Activated effector memory CD4-positive, alpha-beta T cell treated with anti-CD3 and anti-CD28 coated beads, Interleukin-2, amount 50 U/mL, for 16 hours (primary cell): ENCODE measurements at regions not wholly inside any gene's neighbourhood (a gene's known extent, or its start where the extent isn't known, plus 50 kb on each side); places are given as distances from the start of the nearest gene placed in this dataset.
"Not testable (repeated sequence)": the region's sequence is repeated elsewhere in the genome, so short reads cannot be mapped to it uniquely, and the experiment has no call there.

ENCODE experiments used
- DNase-seq: peaks from one replicate; pipeline ENCODE4 v3.0.0-alpha.2; 2020

DNA sequence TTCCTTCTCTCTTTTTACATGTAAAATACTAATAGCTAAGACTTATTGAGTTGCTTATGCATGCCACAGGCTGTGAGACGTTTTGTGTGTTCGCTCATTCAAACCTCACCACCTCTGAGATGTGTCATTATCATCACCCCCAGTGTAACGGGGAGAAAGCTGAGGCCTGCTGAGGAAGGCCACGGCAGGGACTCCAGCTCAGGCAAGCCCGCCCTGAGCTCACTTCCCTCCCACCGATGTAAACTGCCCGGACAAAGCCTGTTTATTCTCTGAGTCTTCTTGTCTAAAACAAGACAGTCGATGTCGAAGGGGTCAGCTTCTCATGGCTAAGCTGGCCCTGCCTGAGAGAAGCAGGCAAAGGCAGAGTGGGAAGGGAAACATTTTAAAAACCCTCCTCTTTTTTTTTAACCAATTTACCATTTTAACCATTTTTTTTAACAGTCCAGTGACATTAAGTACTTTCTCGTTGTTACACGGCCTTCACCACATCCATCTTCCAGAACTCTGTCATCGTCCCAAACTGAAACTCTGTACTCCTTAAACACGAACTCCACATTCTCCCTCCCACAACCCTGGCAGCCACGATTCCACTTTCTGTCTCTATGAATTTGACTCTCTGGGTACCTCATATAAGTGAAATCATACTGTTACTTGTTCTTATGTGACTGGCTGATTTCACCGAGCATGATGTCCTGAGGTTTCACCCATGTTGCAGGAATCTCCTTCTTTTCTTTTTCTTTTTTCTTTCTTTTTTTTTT, 204.8 kb upstream of the GALNT2 start:
- DNase-seq, result no peak

DNA sequence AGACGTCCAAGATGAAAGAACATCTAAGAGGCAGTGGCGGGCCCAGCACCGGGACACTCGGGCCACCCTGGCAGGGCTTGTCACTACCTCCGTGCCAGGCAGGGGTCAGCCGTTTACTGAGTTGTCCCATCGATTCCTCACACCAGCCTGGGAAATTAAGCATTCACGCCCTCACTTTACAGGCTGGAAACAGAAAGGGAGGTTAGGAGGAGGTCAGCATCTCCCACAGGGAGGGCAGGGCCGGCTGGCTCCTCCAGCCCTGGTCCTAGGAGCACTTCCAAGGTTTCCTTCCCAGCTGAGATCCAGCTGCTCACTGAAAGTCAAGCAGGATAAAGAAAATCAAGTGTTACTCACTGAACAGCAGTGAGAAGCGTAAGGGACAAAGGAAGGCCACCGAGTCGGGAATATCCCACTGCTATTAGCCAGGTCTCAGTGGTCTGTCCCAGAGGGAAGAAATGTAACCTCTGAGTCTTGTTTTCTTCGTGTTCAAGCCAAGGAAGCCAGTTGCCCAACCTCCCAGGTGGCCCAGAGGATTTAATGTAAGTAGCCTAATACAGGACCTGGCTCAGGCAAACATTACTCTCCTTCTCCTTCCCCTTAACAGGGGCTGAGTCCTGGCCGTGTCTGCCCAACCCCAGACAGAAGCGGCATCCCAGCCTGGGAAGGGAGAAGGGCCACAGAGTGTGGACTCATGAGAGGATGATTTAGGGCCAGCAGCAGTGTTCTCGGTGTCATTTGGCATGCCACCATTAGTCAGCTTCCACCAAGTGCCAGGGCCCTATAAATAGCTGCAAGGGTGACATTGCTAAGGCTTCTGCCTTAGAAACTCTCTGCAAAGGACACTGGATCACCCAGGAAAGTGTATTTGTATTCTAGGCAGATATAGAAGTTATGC, 203.1 kb upstream of the GALNT2 start:
- no peak for DNase-seq

DNA sequence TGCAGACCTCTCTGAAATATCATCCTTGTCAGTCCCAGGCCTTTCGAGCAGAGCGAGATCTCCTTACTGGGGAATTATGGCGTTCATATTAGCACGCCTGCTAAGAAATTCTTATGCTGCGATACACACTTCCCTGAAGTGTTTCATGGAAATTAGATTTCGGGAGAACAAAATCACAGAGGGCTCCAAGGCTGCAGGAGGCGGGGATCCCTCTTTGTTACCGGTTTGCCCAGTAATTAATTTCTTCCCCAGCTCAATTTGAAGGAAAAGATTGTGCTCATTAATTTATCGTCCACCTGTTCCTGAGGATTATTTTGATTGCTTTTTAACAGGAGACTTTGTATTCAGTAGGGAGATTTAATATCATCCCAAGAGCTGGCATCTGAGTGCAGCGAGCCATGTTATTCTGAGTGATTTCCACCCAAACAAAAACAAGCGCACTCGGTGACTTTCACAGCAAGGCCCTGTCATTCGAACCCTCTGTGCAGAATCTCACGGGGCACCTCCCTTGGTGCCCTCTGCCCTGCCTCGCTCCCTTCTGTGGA, 202.3 kb upstream of the GALNT2 start:
- DNase-seq, result no peak

DNA sequence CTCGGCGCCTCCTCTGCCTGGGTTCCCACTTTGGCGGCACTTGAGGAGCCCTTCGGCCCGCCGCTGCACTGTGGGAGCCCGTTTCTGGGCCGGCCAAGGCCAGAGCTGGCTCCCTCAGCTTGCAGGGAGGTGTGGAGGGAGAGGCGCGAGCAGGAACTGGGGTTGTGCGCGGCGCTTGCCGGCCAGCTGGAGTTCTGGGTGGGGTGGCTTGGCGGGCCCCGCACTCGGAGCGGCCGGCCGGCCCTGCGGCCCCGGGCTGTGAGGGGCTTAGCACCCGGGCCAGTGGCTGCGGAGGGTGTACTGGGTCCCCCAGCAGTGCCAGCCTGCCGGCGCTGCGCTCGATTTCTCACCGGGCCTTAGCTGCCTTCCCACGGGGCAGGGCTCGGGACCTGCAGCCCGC, 201.7 kb upstream of the GALNT2 start:
- not testable (repeated sequence) for DNase-seq

DNA sequence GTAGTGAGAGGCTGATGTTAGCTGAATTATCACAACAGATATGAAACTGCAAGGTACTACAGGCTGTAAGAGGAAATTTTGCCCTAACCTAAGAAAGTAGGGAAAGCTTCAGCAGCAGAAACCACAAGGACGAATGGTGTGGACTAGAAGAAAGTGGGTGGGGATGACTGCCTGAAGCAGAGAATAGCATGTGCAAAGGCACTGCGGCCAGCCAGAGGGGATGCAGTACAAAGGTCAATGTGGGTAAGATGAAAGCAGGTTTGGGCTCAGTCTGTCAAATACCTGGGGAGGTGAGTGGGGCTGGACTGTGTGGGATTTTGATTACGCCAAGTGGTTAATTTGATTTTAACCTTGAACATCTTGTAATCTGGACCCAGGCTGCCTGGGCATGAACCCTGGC, 199.3 kb upstream of the GALNT2 start:
- no peak for DNase-seq

DNA sequence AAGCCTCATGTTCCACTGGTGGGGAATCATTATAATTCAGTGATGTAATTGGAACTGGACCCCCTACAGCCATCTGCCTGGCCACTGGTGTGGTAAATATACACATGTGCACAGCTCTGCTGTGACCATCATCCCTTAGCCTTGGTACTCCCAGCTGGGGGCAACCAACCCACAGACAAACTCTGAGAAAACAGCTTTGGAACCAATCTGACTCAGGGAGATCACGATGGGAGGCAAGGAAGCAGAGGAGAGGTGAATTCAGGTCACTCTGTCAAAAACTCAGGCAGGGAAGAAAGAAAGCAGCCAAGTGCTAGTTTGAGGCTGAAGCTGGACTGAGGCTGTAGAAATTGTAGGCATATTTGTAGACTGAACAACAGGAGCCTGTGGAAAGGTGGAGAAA, 197.8 kb upstream of the GALNT2 start:
- no peak for DNase-seq

DNA sequence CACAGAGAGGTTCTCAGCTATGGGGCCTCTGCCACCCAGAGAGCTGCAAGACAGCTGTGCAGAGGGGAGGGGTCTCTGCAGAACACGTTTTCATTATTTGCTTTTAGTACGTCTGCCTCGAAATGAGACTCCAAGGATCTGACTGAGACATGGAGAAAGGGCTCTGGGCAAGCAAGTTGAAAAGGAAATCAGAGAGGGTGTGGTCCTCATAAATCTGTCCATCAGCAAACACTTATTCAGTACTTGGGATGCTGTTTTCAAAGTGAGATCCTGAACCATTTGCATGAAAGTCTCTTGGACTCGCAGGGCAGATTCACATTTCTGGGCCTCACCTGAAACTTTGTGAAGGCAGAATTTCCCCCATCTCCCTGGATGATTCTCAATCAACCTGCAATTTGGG, 197.4 kb upstream of the GALNT2 start:
- no peak for DNase-seq

DNA sequence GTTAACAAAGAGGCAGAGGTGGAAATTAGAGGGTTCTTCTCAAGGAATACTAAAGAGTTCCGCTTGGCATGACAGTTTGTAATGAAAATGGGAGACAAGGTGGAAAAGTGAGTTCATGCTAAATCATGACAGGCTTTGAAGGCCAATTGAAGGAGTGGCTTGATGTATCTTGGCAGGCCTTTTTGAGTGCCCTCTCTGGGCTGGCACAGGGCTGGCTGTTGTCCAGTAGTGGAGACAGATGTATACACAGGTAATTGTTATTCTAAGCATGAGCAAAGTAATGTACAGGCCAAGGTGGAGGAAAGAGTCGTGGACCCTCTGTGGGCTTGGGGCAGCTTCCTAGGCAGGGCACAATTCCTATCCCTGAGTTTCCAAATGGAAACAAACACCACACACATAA, 196.7 kb upstream of the GALNT2 start:
- DNase-seq, result no peak

DNA sequence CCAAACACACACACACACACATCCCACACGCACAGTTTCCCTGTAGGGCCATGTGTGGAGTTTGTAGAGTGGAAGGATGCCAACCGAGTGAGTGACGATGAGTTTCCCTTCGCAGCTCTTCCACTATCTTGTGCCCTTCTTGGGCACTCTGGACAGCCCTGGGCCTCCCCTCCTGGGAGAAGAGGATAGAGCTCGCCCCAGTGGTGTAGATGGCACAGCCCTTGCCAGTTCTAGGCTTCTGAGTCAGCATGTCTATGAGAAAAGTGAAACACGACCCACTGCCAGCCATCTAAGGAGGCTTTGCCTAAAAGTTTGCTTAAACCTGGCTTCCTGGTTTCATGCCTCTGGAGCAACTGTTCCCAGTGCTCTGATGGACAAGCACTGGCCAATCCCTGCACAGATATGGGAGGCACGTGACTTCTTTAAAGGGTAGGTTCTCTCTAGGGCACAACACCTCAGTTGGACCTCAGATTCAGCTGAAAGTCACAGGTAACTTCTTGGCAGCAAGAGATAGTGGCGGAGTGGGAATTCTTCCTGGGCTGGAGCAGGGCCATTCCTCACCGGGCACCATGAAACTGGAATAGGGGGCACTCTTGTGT, 195.9 kb upstream of the GALNT2 start:
- DNase-seq, result no peak

DNA sequence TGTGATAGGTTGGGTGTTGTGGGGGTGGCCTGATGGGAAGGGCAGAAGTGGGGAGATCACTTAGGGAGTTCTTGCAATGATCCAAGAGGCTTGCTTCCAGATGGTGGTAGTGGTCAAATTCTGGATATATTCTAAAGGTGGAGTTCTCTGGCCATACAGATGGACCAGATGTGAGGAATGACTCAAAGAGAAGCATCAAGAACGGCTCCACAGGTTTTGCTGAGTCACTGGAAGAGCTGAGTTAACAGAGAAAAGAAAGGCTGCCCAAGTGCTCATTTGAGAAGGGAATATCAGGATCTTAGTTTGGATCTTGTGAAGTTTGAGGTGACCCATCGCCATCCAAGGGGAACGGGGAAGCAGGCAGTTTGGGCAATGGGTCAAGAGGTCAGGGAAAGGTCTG, 192.9 kb upstream of the GALNT2 start:
- no peak for DNase-seq

DNA sequence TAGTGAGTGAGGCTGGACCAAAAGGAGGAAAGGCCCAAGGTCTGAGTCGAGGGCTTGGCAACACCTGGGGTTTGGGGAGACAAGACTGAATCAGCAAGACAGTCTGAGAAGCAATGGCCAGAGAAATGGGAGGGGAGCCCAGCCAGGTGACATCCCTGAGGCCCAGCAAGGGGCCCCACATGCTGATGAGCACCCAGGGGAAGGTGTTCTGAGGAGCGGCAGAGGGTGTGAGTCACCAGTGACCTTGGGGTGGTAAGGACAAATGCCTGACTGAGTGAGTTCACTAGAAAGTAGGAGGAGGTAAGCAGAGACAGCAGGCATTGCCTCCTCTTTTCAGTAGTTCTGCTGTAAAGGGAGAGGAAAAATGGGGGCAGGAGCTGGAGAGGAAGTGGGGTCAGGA, 192.4 kb upstream of the GALNT2 start:
- no peak for DNase-seq

DNA sequence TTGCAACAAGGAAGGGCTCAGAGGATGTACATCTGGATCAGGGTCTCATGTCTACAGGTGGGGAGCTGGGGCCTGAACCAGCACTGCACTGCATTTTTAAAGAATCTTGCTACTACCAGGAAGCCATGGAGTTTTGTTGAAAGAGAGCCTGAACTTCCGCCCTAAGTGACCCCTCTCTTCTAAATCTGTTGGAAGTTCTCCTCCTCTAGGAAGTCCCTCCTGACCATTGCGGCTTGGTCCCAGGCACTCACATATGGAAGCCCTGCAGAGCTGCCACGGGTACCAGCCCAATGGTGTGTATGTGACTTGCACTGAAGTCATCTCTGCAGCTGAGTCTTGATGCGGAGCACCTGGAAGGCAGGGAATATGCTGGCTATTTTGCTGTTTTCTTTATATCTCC, 192.0 kb upstream of the GALNT2 start:
- DNase-seq, result no peak

DNA sequence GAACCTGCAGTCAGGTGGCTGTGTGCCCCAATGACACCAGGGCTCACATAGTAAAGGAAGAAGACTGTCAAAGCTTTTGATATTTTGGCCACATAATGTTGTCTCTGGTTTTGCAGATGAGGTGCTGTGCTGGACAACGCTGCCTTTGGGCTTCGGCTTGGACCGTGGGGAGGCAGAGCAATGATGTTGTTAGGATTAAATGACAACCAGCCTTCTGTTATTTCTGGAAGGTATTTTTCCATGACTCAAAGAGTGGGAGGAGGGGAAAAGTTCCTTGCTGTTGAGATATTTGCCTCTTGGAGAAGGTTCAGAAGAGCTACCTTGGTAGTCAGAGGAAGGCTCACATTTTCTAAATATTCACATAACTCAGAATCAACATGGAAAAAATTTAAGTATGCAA, 187.3 kb upstream of the GALNT2 start:
- DNase-seq, result no peak

DNA sequence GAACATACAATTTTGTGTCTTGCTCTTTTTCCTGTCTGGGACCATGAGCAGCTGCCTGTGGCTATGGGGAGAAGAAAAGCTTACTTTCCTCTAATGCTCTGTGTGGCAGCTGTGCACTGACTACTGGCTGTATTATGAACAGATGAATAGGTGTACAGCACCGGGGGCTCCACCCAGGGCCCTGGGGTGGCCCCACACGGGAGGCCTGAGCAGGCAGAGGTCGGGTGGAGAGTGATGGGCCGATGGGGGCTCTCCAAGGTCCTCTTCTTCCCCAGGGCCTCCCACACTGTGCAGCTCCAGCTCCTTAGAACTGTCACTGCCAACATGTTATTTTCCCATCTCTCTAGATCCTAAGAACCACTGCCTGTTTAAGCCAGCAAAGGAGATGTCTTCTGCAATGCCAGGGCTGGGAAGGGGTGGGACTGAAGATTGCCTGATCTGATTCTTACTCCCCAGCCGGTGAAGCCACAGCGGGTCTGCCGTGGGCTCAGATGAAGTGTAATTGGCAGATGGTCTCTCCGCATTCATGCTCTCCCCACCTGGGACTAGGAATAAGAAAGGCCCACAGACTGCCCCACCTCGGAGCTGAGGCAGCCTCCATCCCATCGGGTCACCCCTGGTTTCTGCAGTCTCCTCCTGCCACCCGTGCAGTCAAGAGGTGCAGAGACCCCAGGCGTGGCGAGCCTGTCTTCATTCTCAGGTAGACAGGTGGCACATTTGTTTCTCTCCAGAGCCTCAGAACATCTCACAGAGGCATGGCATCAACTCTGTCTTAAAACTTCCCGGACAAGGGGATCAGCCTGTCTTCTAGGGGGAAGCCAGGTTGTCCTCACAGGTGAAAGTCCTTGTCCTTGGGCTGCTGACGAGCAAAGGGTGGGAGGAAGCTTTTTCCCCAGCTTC, 186.5 kb upstream of the GALNT2 start:
- DNase-seq, result no peak

DNA sequence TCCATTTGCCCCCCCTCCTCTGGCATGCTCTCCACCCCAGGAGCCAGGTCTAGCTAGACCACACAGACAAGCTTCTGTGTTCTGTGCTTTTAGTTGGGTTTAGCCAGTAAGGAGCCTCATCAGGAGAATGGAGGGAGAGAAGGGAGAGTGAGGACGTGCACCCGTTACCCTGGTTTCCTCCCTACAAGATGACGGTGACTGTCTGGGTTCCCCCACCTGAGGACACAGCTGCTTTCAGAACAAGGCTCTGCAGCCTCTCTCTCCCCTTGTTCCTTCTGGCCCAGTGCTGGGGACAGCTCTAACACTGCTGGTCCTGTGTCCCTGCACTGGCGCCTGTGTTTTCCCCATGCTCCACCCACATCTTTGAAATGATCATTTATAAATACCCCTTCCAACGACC, 184.4 kb upstream of the GALNT2 start:
- DNase-seq, result no peak

DNA sequence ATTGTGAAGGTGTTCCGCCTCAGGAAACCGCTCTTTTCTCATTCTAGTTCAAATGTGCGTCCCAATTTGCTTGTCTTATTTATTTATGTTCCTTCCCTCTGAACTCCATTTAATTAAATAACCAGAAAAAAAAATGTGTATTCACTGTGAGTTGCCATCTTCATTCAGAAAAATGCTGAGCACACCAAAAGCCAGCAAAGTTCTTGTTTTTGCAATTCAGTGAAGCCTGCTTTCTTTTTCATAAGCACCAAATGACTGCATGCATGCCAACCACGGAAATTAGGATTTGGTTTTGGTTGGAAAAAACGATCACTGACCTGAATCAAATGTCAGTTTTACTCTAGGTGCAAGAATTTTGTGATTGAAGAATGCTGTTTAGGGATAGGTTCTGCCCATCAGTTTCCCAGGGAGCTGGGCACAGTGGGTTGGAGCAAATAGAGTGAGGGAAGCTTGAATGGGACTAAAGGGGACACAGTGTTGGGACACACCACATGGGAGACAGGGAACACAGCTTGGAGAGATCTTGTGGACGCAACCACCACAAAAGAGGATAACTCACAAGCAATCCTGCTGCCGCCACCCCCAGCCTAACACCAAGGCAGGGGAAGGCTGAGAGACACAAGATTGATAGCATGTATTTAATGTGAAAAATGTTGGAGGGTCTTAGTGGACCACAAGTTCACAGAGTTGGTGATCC, 183.4 kb upstream of the GALNT2 start:
- DNase-seq, result no peak

DNA sequence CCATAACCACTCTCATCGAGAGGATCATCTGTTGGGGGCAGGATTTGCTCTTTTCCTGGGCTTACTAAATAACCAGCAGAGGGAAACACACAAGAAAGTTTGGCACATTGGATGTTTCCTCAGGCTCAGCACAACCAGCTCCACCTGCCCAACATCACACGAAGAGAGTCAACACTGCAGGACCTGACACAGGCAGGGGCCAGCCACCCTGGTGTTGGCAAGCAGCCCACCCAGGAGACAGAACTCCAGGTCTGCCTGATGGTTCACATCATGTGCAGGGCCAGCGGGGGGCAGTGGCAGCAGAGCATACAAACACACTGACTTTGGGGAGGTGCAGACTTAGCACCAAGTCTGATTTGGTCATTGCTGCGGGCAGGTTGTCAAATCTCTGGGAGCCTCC, 182.3 kb upstream of the GALNT2 start:
- no peak for DNase-seq

DNA sequence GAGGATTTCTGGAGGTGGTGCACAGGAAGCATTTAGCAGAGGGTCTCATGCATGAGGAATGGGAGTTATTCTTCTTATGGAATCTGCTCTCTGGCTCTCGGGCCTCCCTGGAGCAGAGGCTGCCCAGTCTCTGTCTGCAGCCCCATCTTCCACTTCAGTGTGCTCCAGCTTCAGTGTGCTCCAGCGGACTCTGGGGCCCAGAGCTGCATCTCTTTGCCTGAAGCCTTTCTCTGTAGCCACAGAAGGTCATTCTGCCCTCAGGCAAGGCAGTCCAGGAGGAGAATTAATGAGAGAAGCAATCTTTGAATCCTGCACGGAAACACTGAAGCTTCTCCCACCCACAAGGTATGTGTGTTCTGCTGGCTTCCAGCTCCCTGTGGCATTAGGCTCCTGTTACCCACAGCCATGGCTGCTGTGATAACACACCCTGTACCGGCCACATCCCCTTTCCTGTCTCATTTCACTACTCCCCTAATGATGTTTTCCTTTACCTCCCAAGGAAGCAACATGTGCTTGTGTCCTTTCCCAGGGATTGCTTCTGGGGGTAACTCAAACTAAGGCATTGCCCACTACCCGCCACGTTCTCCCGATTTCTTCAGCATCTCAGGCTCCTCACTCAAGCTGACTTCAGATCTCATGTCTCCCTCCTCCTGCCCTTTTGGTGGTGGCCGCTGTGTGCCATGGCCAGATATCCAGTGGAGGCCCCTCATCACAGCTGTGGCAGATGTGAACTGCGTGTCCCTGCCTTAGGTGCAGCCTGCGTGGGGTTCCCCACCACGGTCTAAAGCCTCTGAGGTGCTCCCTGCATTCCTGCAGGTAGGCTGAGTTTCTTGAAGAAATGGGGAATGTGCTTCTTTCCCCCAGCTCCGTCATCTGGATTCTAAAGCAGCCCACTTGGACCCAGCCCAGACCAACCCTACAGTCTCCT, 181.2 kb upstream of the GALNT2 start:
- DNase-seq, result no peak

DNA sequence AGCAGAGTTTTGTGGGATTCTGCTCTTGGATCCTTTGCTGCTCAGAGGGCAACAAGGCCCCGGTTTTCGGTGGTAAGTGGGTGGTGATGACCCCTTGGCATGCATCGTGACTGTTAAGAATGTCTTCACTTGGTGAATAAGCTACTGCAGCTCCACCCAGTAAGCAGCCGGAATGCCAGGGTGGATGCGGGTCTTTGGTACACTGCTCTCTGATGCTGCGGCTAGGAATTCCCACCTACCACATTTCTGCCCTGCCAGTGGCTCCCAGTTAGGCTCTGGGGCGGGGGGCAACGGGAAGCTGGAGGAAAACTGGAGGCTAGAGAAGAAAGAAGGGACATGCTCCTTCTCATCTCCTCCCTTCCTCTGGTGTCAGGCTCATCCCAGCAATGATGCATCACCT, 180.4 kb upstream of the GALNT2 start:
- no peak for DNase-seq

DNA sequence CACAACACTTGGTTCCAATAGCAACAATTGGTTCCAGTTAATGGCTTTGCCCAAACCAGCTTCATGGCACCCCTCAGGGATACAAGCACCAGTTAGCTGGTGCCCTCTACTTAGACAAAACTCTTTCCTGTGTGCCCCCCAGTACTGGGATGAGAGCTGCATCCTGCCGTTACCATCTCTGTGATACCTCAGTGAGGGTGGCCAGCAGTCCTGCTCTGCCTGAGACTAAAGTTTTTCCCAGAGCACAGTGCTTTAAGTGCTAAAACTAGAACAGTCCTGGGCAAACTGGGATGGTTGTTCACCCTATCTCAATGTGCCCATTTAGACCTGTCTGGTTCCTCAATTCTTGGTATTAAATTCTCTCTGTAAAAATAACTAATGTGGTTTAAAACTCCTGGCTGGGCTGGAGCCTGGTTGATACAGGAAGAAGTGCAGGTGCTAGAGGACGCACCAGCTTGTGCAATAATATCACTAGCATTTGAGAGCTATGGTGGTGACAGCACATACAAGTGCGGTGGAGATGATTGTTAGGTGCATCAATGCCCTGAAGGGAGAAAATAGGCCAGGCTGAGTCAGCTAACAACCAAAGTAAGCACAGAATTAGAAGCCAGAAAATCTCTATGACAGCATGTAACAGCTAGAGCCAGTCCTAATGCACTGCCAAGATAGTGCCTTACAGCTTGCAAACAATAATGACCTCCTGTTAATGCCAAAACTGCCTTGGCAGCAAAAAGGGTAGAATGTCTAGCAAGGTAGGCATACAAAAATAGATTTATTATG, 179.8 kb upstream of the GALNT2 start:
- no peak for DNase-seq
